DND-41 (cell line): ENCODE measurements at regions not wholly inside any gene's neighbourhood (a gene's known extent, or its start where the extent isn't known, plus 50 kb on each side); places are given as distances from the start of the nearest gene placed in this dataset.

Experiments
- CTCF ChIP-seq: IDR thresholded peaks from 2 replicates; pipeline ENCODE4 v1.5.1; 2012; ENCODE audit warnings: borderline replicate concordance, low read length, moderate library complexity, mild to moderate bottlenecking; ENCODE audit not compliant: poor library complexity, severe bottlenecking; ENCODE audit errors: extremely low read depth
- EZH2 ChIP-seq: IDR thresholded peaks from 3 replicates; pipeline ENCODE4 v1.6.1; 2012; ENCODE audit warnings: borderline replicate concordance, low read depth, mild to moderate bottlenecking, moderate library complexity, low read length, inconsistent platforms; ENCODE audit not compliant: severe bottlenecking

DNA sequence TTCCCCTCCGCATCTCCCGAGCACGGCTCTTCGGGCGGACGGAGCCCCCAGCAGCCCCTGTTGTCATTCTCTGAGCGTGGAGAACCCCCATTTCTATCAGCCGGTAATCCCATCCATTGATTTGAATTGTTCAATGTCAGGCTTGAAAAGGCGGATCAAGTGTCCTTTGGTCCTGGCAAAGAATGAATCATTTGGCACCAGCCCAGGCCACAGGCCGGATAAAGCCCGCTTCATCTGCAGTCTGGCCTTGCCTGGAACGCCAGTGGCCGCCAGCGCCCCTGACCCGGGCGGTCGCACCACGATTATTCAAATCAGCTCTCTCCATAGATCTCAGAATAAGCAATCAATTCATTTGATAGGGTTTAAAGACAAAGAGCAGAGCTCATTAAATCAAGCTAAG, 188.9 kb downstream of the BRD1 start:
- TF ChIP-seq CTCF (no peak), EZH2 (no peak)
